22Rv1 (cell line): ENCODE measurements at regions not wholly inside any gene's neighbourhood (a gene's known extent, or its start where the extent isn't known, plus 50 kb on each side); places are given as distances from the start of the nearest gene placed in this dataset.

Experiments used
- H3K27ac ChIP-seq: fragments of 450-650 bp; 2 replicates; pipeline ENCODE4 v1.5.1; 2017
- CTCF ChIP-seq: fragments of 450-650 bp; IDR thresholded peaks from 2 replicates; pipeline ENCODE4 v1.5.1; 2017; ENCODE audit warnings: mild to moderate bottlenecking
- ZFX ChIP-seq: fragments of 450-650 bp; IDR thresholded peaks from 2 replicates; pipeline ENCODE4 v1.6.1; 2017; ENCODE audit warnings: antibody characterized with exemption, borderline replicate concordance

- TF ChIP-seq ZFX, result no peak
- no peak for TF ChIP-seq CTCF
- no peak overlapping the region for H3K27ac ChIP-seq
Observed at GRCh38 chr7:33814400-33814799, 90.9 kb upstream of the BMPER start.

GRCh38 chr7:33814936-33815335 lies 90.4 kb upstream of the BMPER start:
- TF ChIP-seq ZFX (no peak), CTCF (no peak)
- no peak overlapping the region for H3K27ac ChIP-seq

GRCh38 chr7:33815336-33815735 lies 90.0 kb upstream of the BMPER start:
- no peak for TF ChIP-seq CTCF
- no peak for TF ChIP-seq ZFX
- H3K27ac ChIP-seq, result no peak overlapping the region

DNA sequence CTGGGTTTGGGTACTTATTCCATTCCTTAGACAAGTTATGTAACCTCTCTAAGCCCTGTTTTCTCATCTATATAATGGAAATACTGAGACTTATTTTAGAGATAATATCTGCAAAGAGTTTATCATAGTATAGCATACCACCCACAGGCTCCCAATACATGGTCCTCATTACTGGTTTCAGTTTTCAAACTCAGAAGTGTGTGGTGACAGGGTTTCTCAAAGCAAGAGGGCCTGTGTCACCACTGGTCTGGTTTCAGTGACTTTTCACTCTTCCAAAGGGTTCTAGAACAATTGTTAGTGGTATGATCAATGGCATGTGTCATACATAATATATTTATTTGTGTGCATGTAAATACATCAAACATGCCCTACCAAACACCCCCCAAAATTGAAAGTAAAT lies 89.2 kb upstream of the BMPER start:
- TF ChIP-seq CTCF, result no peak
- TF ChIP-seq ZFX, result no peak
- H3K27ac ChIP-seq, result no peak overlapping the region

DNA sequence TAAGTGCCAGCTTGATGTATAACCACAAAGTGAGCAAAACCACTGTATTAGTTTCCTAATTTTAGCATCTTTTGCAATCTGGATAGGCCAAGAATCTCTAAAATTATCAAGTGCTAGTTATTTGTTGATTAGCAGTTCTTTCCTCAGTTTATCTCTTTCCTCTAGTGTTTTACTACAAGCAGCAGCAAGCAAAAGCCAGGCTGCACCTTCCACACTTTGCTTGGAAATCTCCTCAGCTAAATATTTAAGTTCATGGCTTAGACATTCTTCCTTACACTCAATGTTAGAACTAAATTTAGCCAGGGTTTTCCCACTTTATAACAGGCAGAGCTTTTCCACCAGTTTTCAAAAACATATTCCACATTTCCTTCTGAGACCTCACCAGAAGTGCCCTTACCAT lies 85.7 kb upstream of the BMPER start:
- no peak overlapping the region for H3K27ac ChIP-seq
- TF ChIP-seq ZFX (no peak), CTCF (no peak)

DNA sequence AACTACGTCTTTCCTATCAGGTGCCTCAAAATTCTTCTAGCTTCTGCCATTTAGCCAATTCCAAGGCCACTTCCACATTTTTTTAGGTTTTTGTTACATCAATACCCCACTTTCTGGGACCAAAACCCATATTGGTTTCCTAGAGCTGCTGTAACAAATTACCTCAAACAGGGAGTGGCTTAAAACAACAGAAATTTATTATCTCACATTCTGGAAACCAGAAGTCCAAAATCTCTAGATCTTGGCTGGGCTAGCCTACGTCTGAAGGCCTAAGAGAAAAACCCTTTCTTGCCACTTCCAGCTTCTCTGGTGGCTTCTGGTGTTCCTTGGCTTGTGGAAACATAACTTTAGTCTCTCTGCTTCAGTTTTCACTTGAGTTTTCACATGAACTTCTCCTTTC lies 85.1 kb upstream of the BMPER start:
- no peak overlapping the region for H3K27ac ChIP-seq
- TF ChIP-seq CTCF (no peak), ZFX (no peak)

GRCh38 chr7:33821970-33822369 lies 83.4 kb upstream of the BMPER start:
- no peak overlapping the region for H3K27ac ChIP-seq
- TF ChIP-seq ZFX, result no peak
- TF ChIP-seq CTCF, result no peak
